Activated CD4-positive, alpha-beta T cell treated with anti-CD3 and anti-CD28 coated beads for 36 hours (primary cell): ENCODE measurements at regions not wholly inside any gene's neighbourhood (a gene's known extent, or its start where the extent isn't known, plus 50 kb on each side); places are given as distances from the start of the nearest gene placed in this dataset.

ENCODE experiments used
- ATAC-seq: fragments of 200-7000 bp; cut with Tn5 transposase; one replicate; pipeline ENCODE4 v1.10.0; 2021; ENCODE audit warnings: mild to moderate bottlenecking, moderate library complexity
- CTCF ChIA-PET: fragments of 350-600 bp; sonication (Branson Sonifier 250); formaldehyde crosslinking; loops from one replicate; lab custom pipeline; 2021; ENCODE audit warnings: antibody characterized with exemption; lab: Charles Lee
- POLR2A ChIA-PET: fragments of 350-600 bp; sonication (Branson Sonifier 250); formaldehyde crosslinking; loops from one replicate; lab custom pipeline; 2021; ENCODE audit warnings: antibody characterized with exemption, inconsistent platforms; lab: Charles Lee
- DNase-seq: peaks from one replicate; pipeline ENCODE4 v3.0.0-alpha.2; 2020
- H3K27ac Mint-ChIP-seq: one replicate; pipeline ENCODE4 v1.8.0; 2021; ENCODE audit warnings: mixed read lengths
- H3K27me3 Mint-ChIP-seq: one replicate; pipeline ENCODE4 v1.8.0; 2021; ENCODE audit warnings: mixed read lengths
- H3K36me3 Mint-ChIP-seq: one replicate; pipeline ENCODE4 v1.8.0; 2021; ENCODE audit warnings: low read depth, mixed read lengths
- H3K4me1 Mint-ChIP-seq: one replicate; pipeline ENCODE4 v1.8.0; 2021; ENCODE audit warnings: mixed read lengths
- H3K4me3 Mint-ChIP-seq: one replicate; pipeline ENCODE4 v1.8.0; 2021; ENCODE audit warnings: mild to moderate bottlenecking, moderate library complexity, mixed read lengths
- H3K9me3 Mint-ChIP-seq: one replicate; pipeline ENCODE4 v1.8.0; 2021; ENCODE audit warnings: low read depth, mixed read lengths
- intact Hi-C, 2 experiments: fragments of 100-400 bp; cut with DNase I in 1 of 2; cut with micrococcal nuclease in 1 of 2; formaldehyde crosslinking; loops; one replicate each; pipeline versions ENCODE4 v1.14.2 to v1.15.1; 2022 to 2024; cut with DNase I, micrococcal nuclease

DNA sequence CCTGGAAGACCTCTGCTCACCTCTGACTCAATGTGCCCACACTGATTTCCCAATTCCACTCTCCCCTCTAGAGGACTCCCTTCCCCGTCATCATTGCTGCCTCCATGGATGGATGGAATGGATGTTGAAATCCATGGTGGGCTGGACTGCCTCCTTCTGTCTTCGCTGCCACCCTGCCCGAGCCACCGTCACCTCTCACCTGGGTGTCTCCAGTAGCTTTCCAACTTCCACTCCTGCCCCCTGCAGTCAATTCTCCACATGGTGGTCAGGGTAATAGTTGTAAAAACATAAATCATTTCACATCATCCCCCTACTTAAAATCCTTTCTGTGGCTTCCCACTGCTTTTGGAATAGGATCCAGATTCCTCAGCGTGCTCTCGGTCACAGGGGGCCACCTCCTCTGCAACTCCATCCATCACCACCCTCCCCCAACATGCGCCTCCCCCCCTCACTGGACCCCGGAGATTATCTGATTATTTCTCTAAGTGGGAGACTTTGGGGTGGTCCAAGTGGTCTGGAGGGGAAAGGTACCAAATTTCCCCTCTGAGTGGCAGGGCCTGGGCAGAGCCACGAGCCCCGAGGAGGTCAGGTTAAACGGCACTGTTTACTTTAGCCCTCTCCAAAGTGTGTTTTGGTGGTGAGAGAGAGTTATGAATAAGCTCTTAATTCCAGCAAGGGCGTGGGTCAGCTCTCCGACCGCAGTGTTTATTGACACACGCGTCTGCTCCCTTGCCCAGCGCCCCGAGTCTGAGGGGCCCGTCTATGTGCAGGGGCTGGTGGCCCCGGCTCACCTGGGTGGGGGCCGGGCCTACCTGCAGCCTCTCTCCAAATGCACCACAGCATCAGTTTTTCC is 313.7 kb downstream of the MN1 start:
- POLR2A ChIA-PET: no interaction called here
- no peak for ATAC-seq
- Mint-ChIP-seq H3K4me1 (no peaks in the 10 kb centered on the region), H3K4me3 (no peak overlapping the region), H3K36me3 (no peaks in the 10 kb centered on the region), H3K9me3 (no peaks in the 10 kb centered on the region), H3K27me3 (peaks cover 6% of the 10 kb centered on the region), H3K27ac (no peak overlapping the region)
- DNase-seq: no peak
- intact Hi-C loops: no loop called here
- CTCF ChIA-PET: no interaction called here

DNA sequence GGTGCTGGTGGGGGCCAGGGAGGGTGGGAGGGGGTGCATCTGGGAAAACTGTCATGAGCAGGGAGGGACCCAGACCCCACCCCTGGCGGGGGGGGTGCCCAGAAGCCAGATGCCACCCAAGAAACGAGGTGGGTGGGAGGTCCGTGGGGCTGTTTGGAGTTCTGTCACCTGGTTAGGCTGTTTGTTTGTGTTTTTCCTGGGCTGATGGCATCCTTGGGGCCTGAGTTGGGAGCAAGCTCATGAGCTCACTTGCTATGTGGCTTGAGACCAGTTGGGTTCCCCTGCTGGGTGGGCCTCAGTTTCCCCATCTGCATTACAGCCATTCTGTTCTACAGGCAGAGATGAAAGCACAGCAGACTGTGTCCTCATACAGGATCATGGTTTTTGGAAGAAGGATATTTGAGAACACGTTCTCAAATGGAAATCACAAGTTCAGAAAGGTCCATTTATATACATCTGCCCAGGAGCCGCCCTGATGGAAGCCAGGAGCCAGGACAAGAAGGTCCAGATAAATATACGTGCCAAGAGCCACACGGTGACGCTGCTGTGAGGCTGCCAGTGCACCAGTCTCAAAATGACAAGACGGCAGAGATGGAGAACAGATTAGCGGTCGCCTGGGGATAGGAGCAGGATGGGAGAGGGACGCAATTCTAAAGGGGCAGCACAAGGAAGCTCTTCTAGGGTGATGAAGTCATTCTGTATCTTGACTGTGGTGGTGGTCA is 312.9 kb downstream of the MN1 start:
- intact Hi-C loops: no loop called here
- ChIA-PET CTCF (no interaction called here), POLR2A (no interaction called here)
- Mint-ChIP-seq H3K9me3 (no peaks in the 10 kb centered on the region), H3K4me1 (no peaks in the 10 kb centered on the region), H3K27me3 (peaks cover 6% of the 10 kb centered on the region), H3K27ac (no peak overlapping the region), H3K4me3 (no peak overlapping the region), H3K36me3 (no peaks in the 10 kb centered on the region)
- no peak for ATAC-seq
- DNase-seq: no peak

- Mint-ChIP-seq H3K27ac (no peak overlapping the region), H3K4me1 (no peaks in the 10 kb centered on the region), H3K27me3 (peaks cover 3% of the 10 kb centered on the region), H3K4me3 (no peak overlapping the region), H3K9me3 (no peaks in the 10 kb centered on the region), H3K36me3 (no peaks in the 10 kb centered on the region)
- intact Hi-C loops: no loop called here
- ATAC-seq: no peak
- CTCF ChIA-PET: interaction anchor here (0.6 kb wide), 1 partner anchor 34 kb away, joined by 3 read pairs; no protein-coding TSS in a partner anchor
- DNase-seq: peak; percentile 7
- POLR2A ChIA-PET: no interaction called here
These were observed 312.3 kb downstream of the MN1 start for GRCh38 chr22:27489178-27489675.

- no peak overlapping the region for H3K27ac Mint-ChIP-seq
- no peak for ATAC-seq
- no peaks in the 10 kb centered on the region for H3K9me3 Mint-ChIP-seq
- no peak overlapping the region for H3K4me3 Mint-ChIP-seq
- no peak for DNase-seq
- intact Hi-C loops: no loop called here
- no peaks in the 10 kb centered on the region for H3K4me1 Mint-ChIP-seq
- peaks cover 3% of the 10 kb centered on the region for H3K27me3 Mint-ChIP-seq
- ChIA-PET CTCF (interaction anchor here (0.6 kb wide), 1 partner anchor 21 kb away, joined by 3 read pairs; no protein-coding TSS in a partner anchor), POLR2A (no interaction called here)
- no peaks in the 10 kb centered on the region for H3K36me3 Mint-ChIP-seq
These were observed 311.5 kb downstream of the MN1 start for GRCh38 chr22:27490080-27490479.

GRCh38 chr22:27491888-27492287 is 309.7 kb downstream of the MN1 start:
- peaks cover 3% of the 10 kb centered on the region for H3K27me3 Mint-ChIP-seq
- ATAC-seq (no peak), DNase-seq (no peak)
- H3K4me3 Mint-ChIP-seq: no peak overlapping the region
- H3K9me3 Mint-ChIP-seq: no peaks in the 10 kb centered on the region
- no peaks in the 10 kb centered on the region for H3K36me3 Mint-ChIP-seq
- no peaks in the 10 kb centered on the region for H3K4me1 Mint-ChIP-seq
- CTCF ChIA-PET: no interaction called here
- no peak overlapping the region for H3K27ac Mint-ChIP-seq
- POLR2A ChIA-PET: no interaction called here
- intact Hi-C loops: no loop called here

- Mint-ChIP-seq H3K27ac (no peak overlapping the region), H3K4me3 (no peak overlapping the region), H3K9me3 (no peaks in the 10 kb centered on the region), H3K27me3 (no peaks in the 10 kb centered on the region), H3K36me3 (no peaks in the 10 kb centered on the region), H3K4me1 (no peaks in the 10 kb centered on the region)
- DNase-seq (no peak), ATAC-seq (no peak)
- intact Hi-C loops: no loop called here
- CTCF ChIA-PET: interaction anchor here (0.6 kb wide), 1 partner anchor 13 kb away, joined by 3 read pairs; no protein-coding TSS in a partner anchor
- POLR2A ChIA-PET: no interaction called here
These were observed 308.9 kb downstream of the MN1 start for GRCh38 chr22:27492566-27493201.

DNA sequence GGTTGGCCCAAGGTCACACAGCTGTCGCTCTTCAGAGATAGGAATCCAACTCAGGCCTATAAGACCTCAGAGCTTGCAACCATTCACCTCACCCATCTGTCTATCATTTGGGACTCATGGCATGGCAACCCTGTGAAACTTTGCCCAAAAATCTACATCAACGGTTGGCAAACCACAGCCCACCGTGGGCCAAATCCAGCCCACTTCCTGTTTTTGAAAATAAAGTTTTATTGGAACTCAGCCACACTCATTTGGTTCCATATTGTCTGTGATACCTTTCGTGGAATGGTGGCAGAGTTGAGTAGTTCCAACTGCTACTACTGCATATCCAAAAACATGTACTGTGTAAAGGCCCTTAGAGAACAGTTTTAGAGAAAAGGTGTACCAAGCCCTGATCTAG is 307.8 kb downstream of the MN1 start:
- Mint-ChIP-seq H3K27ac (no peak overlapping the region), H3K9me3 (no peaks in the 10 kb centered on the region), H3K4me3 (no peak overlapping the region), H3K4me1 (no peaks in the 10 kb centered on the region), H3K27me3 (no peaks in the 10 kb centered on the region), H3K36me3 (no peaks in the 10 kb centered on the region)
- intact Hi-C loops: no loop called here
- ATAC-seq (no peak), DNase-seq (no peak)
- ChIA-PET CTCF (no interaction called here), POLR2A (no interaction called here)

- DNase-seq: no peak
- ATAC-seq: no peak
- Mint-ChIP-seq H3K27me3 (no peaks in the 10 kb centered on the region), H3K4me1 (no peaks in the 10 kb centered on the region), H3K27ac (no peak overlapping the region), H3K36me3 (no peaks in the 10 kb centered on the region), H3K9me3 (no peaks in the 10 kb centered on the region), H3K4me3 (no peak overlapping the region)
- intact Hi-C loops: no loop called here
- ChIA-PET CTCF (no interaction called here), POLR2A (no interaction called here)
These were observed 306.8 kb downstream of the MN1 start for GRCh38 chr22:27494785-27495184.

DNA sequence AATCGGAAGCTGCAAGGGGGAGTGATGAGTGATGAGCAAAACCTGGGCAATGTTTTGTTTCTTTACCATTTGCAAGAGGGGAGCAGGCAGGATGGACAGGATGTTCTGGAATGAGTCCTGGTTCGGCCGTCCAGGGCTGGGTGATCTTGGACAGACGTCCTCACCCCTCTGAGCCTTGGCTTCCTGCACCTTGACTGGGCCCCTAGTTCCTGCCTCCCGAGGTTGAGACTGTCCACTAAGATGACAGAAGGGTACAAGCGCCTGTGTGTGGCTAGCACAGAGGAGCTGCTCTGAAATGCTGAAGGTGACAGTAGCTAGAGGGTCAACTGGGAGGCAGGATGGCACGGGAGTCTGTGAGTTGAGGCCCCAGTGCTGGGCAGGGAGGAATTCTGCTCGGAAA is 306.2 kb downstream of the MN1 start:
- POLR2A ChIA-PET: interaction anchor here (0.6 kb wide), 1 partner anchor 1026 kb away, joined by 3 read pairs; no protein-coding TSS in a partner anchor
- no peaks in the 10 kb centered on the region for H3K9me3 Mint-ChIP-seq
- ATAC-seq (no peak), DNase-seq (no peak)
- H3K27ac Mint-ChIP-seq: no peak overlapping the region
- H3K36me3 Mint-ChIP-seq: no peaks in the 10 kb centered on the region
- H3K27me3 Mint-ChIP-seq: no peaks in the 10 kb centered on the region
- no peak overlapping the region for H3K4me3 Mint-ChIP-seq
- no peaks in the 10 kb centered on the region for H3K4me1 Mint-ChIP-seq
- intact Hi-C loops: no loop called here
- CTCF ChIA-PET: no interaction called here

DNA sequence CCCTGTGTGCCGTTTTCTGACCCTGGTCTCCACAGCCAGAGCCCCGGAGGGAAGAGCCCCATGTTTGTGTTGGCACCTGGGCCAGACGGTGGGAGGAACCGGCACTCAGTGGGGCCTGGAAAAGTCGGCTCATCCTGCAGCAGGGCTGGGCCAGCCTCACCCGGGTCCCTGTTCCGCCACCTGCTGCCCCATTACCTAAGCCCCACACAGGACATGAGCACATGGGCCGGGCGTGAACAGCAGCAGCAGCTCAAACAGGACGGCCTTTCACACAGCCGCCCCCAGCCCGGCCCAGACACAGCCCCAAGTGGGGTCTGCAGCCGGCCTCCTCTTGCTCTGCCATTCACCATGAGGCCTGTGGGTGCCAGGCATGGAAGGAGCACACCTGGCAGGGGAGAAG is 302.4 kb downstream of the MN1 start:
- peaks cover 2% of the 10 kb centered on the region for H3K27me3 Mint-ChIP-seq
- H3K36me3 Mint-ChIP-seq: no peaks in the 10 kb centered on the region
- DNase-seq: no peak
- H3K9me3 Mint-ChIP-seq: peaks cover 2% of the 10 kb centered on the region
- ChIA-PET POLR2A (no interaction called here), CTCF (no interaction called here)
- H3K4me1 Mint-ChIP-seq: no peaks in the 10 kb centered on the region
- intact Hi-C loops: no loop called here
- H3K27ac Mint-ChIP-seq: no peak overlapping the region
- no peak for ATAC-seq
- no peak overlapping the region for H3K4me3 Mint-ChIP-seq

GRCh38 chr22:27501191-27501936 is 300.2 kb downstream of the MN1 start:
- POLR2A ChIA-PET: no interaction called here
- no peak for DNase-seq
- CTCF ChIA-PET: interaction anchor here (0.6 kb wide), 1 partner anchor 673 kb away, joined by 3 read pairs; no protein-coding TSS in a partner anchor
- Mint-ChIP-seq H3K27me3 (peaks cover 2% of the 10 kb centered on the region), H3K36me3 (no peaks in the 10 kb centered on the region), H3K27ac (no peak overlapping the region), H3K4me1 (no peaks in the 10 kb centered on the region), H3K9me3 (peaks cover 2% of the 10 kb centered on the region), H3K4me3 (no peak overlapping the region)
- intact Hi-C loops: no loop called here
- ATAC-seq: no peak
